Sigmoid colon (tissue), 6 donors: ENCODE measurements at regions not wholly inside any gene's neighbourhood (a gene's known extent, or its start where the extent isn't known, plus 50 kb on each side); places are given as distances from the start of the nearest gene placed in this dataset.

Experiments
- DNase-seq: peaks from one replicate; pipeline ENCODE4 v3.0.0-alpha.2; 2019
- H3K27ac ChIP-seq, 4 donors: fragments of 200-600 bp; sonication (generic); one replicate each; pipeline ENCODE4 v1.5.1; 2016 to 2019; ENCODE audit warnings: mild to moderate bottlenecking in 1 of 4
- H3K27me3 ChIP-seq, 3 donors: fragments of 200-600 bp; sonication (generic); one replicate each; pipeline ENCODE4 v1.5.1; 2019; ENCODE audit warnings: mild to moderate bottlenecking in 1 of 3
- H3K36me3 ChIP-seq, 4 donors: fragments of 200-600 bp; sonication (generic); one replicate each; pipeline ENCODE4 v1.5.1; 2016 to 2019
- H3K4me1 ChIP-seq, 4 donors: fragments of 200-600 bp; sonication (generic); one replicate each; pipeline ENCODE4 v1.5.1; 2017 to 2019
- H3K4me3 ChIP-seq, 4 donors: fragments of 200-600 bp; sonication (generic); one replicate each; pipeline ENCODE4 v1.5.1; 2017 to 2019; ENCODE audit warnings: mild to moderate bottlenecking in 2 of 4, moderate library complexity in 1 of 4
- H3K9me3 ChIP-seq, 4 donors: fragments of 200-600 bp in 3 of 4; sonication (generic) in 3 of 4; one replicate each; pipeline versions ENCODE4 v1.5.1 to v1.6.1; 2013 to 2019
- CTCF ChIP-seq, 4 experiments: fragments of 450-650 bp in 3 of 4; fragments of 200-600 bp in 1 of 4; IDR thresholded peaks; one replicate each; pipeline ENCODE4 v1.5.1; 2016 to 2019; ENCODE audit warnings: antibody characterized with exemption in 4 of 4, mild to moderate bottlenecking in 3 of 4, moderate library complexity in 2 of 4
- EP300 ChIP-seq, 4 donors: sonication (generic); formaldehyde crosslinking; IDR thresholded peaks; one replicate each; pipeline ENCODE4 v1.6.1; 2017; ENCODE audit warnings: antibody characterized with exemption in 4 of 4
- POLR2A ChIP-seq, 2 donors: fragments of 450-650 bp; IDR thresholded peaks; one replicate each; pipeline ENCODE4 v1.6.1; 2016; ENCODE audit warnings: antibody characterized with exemption in 2 of 2, mild to moderate bottlenecking in 2 of 2, moderate library complexity in 2 of 2
- POLR2AphosphoS5 ChIP-seq, 4 donors: sonication (generic); formaldehyde crosslinking; IDR thresholded peaks; one replicate each; pipeline ENCODE4 v1.6.1; 2017; ENCODE audit warnings: antibody characterized with exemption in 4 of 4
- WGBS, 2 donors: extraction: QIAGEN DNeasy Blood & Tissue Kit; methylation state at CpG; one replicate each; pipeline ENCODE4 v1.1.7; 2013; 5-methylcytosine and 5-hydroxymethylcytosine counted together
- intact Hi-C: fragments of 100-400 bp; cut with DNase I; formaldehyde crosslinking; loops from one replicate; pipeline ENCODE4 v1.15.1; 2023
- donor health status: healthy with polysubstance abuse.
- donor health status: healthy.

- intact Hi-C loops, result no loop called here
- H3K27ac ChIP-seq, result peak overlapping the region in 2 of 4 donors; percentile 28 to 44
- DNase-seq, result no peak
- no peaks in the 10 kb centered on the region for H3K36me3 ChIP-seq
- H3K9me3 ChIP-seq, result no peaks in the 10 kb centered on the region
- no peak overlapping the region for H3K4me3 ChIP-seq
- TF ChIP-seq POLR2A (IDR thresholded peaks at IDR 0.05), result no peak
- no peak for TF ChIP-seq CTCF (IDR thresholded peaks at IDR 0.05)
- peaks cover 0 to 19% (median 15%) of the 10 kb centered on the region in 4 donors for H3K4me1 ChIP-seq
- no peaks in the 10 kb centered on the region for H3K27me3 ChIP-seq
- WGBS, 2 donors, result 47 to 70% methylated on average over 8 of the region's 8 CpGs
These were observed 74.7 kb downstream of the SC5D start for GRCh38 chr11:121367001-121367843.

- H3K27me3 ChIP-seq, result no peaks in the 10 kb centered on the region
- intact Hi-C loops, result no loop called here
- no peaks in the 10 kb centered on the region for H3K9me3 ChIP-seq
- 61 to 69% methylated on average over 2 of the region's 2 CpGs for WGBS, 2 donors
- TF ChIP-seq CTCF (IDR thresholded peaks at IDR 0.05), result no peak
- TF ChIP-seq POLR2A (IDR thresholded peaks at IDR 0.05), result no peak
- no peak for TF ChIP-seq POLR2AphosphoS5 (IDR thresholded peaks at IDR 0.05)
- no peak for TF ChIP-seq EP300 (IDR thresholded peaks at IDR 0.05)
- no peak overlapping the region for H3K4me3 ChIP-seq
- H3K36me3 ChIP-seq, result no peaks in the 10 kb centered on the region
- DNase-seq, result no peak
- peak overlapping the region in 1 of 4 donors; percentile 44 for H3K27ac ChIP-seq
- H3K4me1 ChIP-seq, result peaks cover 0 to 19% (median 15%) of the 10 kb centered on the region in 4 donors
These were observed 75.3 kb downstream of the SC5D start for GRCh38 chr11:121367844-121368225.

- 79 to 88% methylated on average over 8 of the region's 8 CpGs for WGBS, 2 donors
- DNase-seq, result no peak
- Histone ChIP-seq H3K4me1 (peaks cover 0 to 19% (median 15%) of the 10 kb centered on the region in 4 donors), H3K36me3 (no peaks in the 10 kb centered on the region), H3K27ac (no peak overlapping the region), H3K27me3 (no peaks in the 10 kb centered on the region), H3K9me3 (no peaks in the 10 kb centered on the region), H3K4me3 (no peak overlapping the region)
- no peak for TF ChIP-seq EP300 (IDR thresholded peaks at IDR 0.05)
- no peak for TF ChIP-seq POLR2A (IDR thresholded peaks at IDR 0.05)
- TF ChIP-seq CTCF (IDR thresholded peaks at IDR 0.05), result no peak
- no peak for TF ChIP-seq POLR2AphosphoS5 (IDR thresholded peaks at IDR 0.05)
- intact Hi-C loops, result no loop called here
These were observed 76.0 kb downstream of the SC5D start for GRCh38 chr11:121368364-121369240.

GRCh38 chr11:121369366-121369765 is 76.8 kb downstream of the SC5D start:
- Histone ChIP-seq H3K27me3 (no peaks in the 10 kb centered on the region), H3K4me1 (peaks cover 0 to 24% (median 16%) of the 10 kb centered on the region in 4 donors), H3K36me3 (no peaks in the 10 kb centered on the region), H3K9me3 (no peaks in the 10 kb centered on the region), H3K27ac (no peak overlapping the region), H3K4me3 (no peak overlapping the region)
- DNase-seq, result no peak
- TF ChIP-seq POLR2A (IDR thresholded peaks at IDR 0.05) (no peak), CTCF (IDR thresholded peaks at IDR 0.05) (no peak), EP300 (IDR thresholded peaks at IDR 0.05) (no peak), POLR2AphosphoS5 (IDR thresholded peaks at IDR 0.05) (no peak)
- intact Hi-C loops, result no loop called here
- WGBS, 2 donors, result 81 to 89% methylated on average over 3 of the region's 3 CpGs
